HCEC 1CT (cell line): ENCODE measurements at regions not wholly inside any gene's neighbourhood (a gene's known extent, or its start where the extent isn't known, plus 50 kb on each side); places are given as distances from the start of the nearest gene placed in this dataset.

Experiments used
- DNase-seq: peaks from one replicate; pipeline ENCODE4 v3.0.0-alpha.2; 2017

GRCh38 chr14:49971156-49972130 lies 78.6 kb downstream of the ARF6 start:
- peak; percentile 31 for DNase-seq

GRCh38 chr14:49972131-49972671 lies 79.3 kb downstream of the ARF6 start:
- DNase-seq: peak; percentile 75

- peak; percentile 93 for DNase-seq
Measured at GRCh38 chr14:49972823-49973222, 79.9 kb downstream of the ARF6 start.

GRCh38 chr14:49975276-49975675 lies 82.4 kb downstream of the ARF6 start:
- DNase-seq: peak; percentile 96

GRCh38 chr14:49975799-49976198 lies 82.9 kb downstream of the ARF6 start:
- DNase-seq: peak; percentile 29

GRCh38 chr14:49977126-49977841 lies 84.4 kb downstream of the ARF6 start:
- no peak for DNase-seq

- no peak for DNase-seq
Measured at GRCh38 chr14:49980027-49980426, 87.1 kb downstream of the ARF6 start.

GRCh38 chr14:49982082-49982481 lies 89.2 kb downstream of the ARF6 start:
- no peak for DNase-seq

- DNase-seq: peak; percentile 99
Measured at GRCh38 chr14:49982501-49982951, 89.6 kb downstream of the ARF6 start.

GRCh38 chr14:49984424-49984823 lies 91.5 kb downstream of the ARF6 start:
- peak; percentile 32 for DNase-seq

GRCh38 chr14:49986343-49987014 lies 93.6 kb downstream of the ARF6 start:
- no peak for DNase-seq

GRCh38 chr14:49988080-49988990 lies 95.5 kb downstream of the ARF6 start:
- no peak for DNase-seq

- no peak for DNase-seq
Measured at GRCh38 chr14:49989966-49990365, 97.1 kb downstream of the ARF6 start.

- DNase-seq: no peak
Measured at GRCh38 chr14:49991491-49991890, 98.6 kb downstream of the ARF6 start.

GRCh38 chr14:49992036-49992435 lies 99.2 kb downstream of the ARF6 start:
- no peak for DNase-seq

GRCh38 chr14:49992448-49992847 lies 99.6 kb downstream of the ARF6 start:
- no peak for DNase-seq

- DNase-seq: peak; percentile 76
Measured at GRCh38 chr14:49992901-49993339, 100.0 kb downstream of the ARF6 start.

GRCh38 chr14:49993565-49993964 lies 100.7 kb downstream of the ARF6 start:
- no peak for DNase-seq

- DNase-seq: no peak
Measured at GRCh38 chr14:49994951-49995561, 102.2 kb downstream of the ARF6 start.

GRCh38 chr14:49997991-49998390 lies 105.1 kb downstream of the ARF6 start:
- no peak for DNase-seq

- peak; percentile 84 for DNase-seq
Measured at GRCh38 chr14:49999146-49999761, 106.4 kb downstream of the ARF6 start.
